ENCODE measurements at regions not wholly inside any gene's neighbourhood (a gene's known extent, or its start where the extent isn't known, plus 50 kb on each side); places are given as distances from the start of the nearest gene placed in this dataset.

DNA sequence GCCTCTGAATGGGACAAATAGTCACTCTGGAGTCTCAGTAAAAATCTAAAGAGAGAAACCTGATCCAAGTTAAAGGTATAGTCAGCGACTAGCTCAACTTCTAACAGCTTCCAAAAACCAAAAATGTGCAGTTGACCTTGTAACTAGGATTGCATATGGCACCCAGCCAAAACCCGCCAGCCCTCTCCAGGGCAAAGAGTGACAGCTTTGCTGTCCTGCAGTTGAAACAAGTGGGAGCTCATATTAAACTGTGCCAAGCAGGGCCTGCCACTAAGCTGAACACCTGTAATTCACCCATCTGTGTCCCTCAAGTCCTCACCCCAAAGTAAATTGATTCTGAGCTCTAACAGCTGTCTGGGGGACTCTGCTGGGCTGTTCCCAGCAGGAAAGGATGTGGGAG is 695.3 kb downstream of the MAFB start:
- no peak overlapping the region for H3K4me2 ChIP-seq (ENCODE audit: low read depth, low read length, poor library complexity, severe bottlenecking)
- TF ChIP-seq, protein P1, sequence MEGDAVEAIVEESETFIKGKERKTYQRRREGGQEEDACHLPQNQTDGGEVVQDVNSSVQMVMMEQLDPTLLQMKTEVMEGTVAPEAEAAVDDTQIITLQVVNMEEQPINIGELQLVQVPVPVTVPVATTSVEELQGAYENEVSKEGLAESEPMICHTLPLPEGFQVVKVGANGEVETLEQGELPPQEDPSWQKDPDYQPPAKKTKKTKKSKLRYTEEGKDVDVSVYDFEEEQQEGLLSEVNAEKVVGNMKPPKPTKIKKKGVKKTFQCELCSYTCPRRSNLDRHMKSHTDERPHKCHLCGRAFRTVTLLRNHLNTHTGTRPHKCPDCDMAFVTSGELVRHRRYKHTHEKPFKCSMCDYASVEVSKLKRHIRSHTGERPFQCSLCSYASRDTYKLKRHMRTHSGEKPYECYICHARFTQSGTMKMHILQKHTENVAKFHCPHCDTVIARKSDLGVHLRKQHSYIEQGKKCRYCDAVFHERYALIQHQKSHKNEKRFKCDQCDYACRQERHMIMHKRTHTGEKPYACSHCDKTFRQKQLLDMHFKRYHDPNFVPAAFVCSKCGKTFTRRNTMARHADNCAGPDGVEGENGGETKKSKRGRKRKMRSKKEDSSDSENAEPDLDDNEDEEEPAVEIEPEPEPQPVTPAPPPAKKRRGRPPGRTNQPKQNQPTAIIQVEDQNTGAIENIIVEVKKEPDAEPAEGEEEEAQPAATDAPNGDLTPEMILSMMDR (IDR thresholded peaks at IDR 0.05; ENCODE audit: insufficient read depth, low read length, poor library complexity, severe bottlenecking) = no peak
- TF ChIP-seq EZH2phosphoT487 (conservative IDR thresholded peaks at IDR 0.05; ENCODE audit: low read length) = no peak
- no peaks in the 10 kb centered on the region for H3F3A ChIP-seq (ENCODE audit: insufficient read depth)
- 0 out of 2 replicates have a peak, but pooled peaks cover 4% of the 10 kb centered on the region for H3K9me3 ChIP-seq (ENCODE audit: insufficient read depth, low read length)
- H2AFZ ChIP-seq (ENCODE audit: low read depth, low read length, severe bottlenecking) = no peak overlapping the region
- H4K20me1 ChIP-seq (ENCODE audit: low read depth, low read length) = no peaks in the 10 kb centered on the region
- no peaks in the 10 kb centered on the region; the same call in 1 of the 2 replicates for H3K27me3 ChIP-seq (ENCODE audit: low read length)
- no peaks in the 10 kb centered on the region for H3K36me3 ChIP-seq (ENCODE audit: low read length)
- no peak overlapping the region for H3K27ac ChIP-seq (ENCODE audit: low read depth, low read length)
- no peaks in the 10 kb centered on the region for H3K9me2 ChIP-seq (replicated peaks; ENCODE audit: insufficient read depth, low read length)
- H3K79me2 ChIP-seq (ENCODE audit: insufficient read depth, low read length) = no peaks in the 10 kb centered on the region
- H3K9ac ChIP-seq (ENCODE audit: low read length) = no peak overlapping the region
- no peak overlapping the region for H3K4me3 ChIP-seq (ENCODE audit: insufficient read depth, low read length, poor library complexity, severe bottlenecking)

DNA sequence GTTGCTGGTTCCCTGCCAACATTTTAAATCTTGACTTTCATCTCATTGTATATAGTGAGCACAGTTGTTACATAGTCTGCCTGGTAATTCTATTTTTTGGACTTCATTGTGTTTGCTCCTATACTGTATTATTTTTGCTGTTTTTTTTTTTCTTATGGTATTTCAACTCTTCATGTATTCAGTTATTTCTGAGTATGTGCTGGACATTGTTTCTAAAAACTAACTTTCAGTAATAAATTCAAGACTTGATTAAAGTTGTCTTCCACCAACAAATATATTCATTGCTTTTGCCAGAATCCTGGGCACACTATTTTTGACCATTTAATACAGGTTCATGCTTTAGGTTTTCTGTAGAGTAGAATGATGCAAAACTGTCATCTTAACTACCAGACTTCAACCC is 698.3 kb downstream of the MAFB start:
- Histone ChIP-seq H4K20me1 (ENCODE audit: low read depth, low read length) (no peaks in the 10 kb centered on the region), H3K9me3 (ENCODE audit: insufficient read depth, low read length) (0 out of 2 replicates have a peak, but pooled peaks cover 4% of the 10 kb centered on the region), H3K79me2 (ENCODE audit: insufficient read depth, low read length) (no peaks in the 10 kb centered on the region)

DNA sequence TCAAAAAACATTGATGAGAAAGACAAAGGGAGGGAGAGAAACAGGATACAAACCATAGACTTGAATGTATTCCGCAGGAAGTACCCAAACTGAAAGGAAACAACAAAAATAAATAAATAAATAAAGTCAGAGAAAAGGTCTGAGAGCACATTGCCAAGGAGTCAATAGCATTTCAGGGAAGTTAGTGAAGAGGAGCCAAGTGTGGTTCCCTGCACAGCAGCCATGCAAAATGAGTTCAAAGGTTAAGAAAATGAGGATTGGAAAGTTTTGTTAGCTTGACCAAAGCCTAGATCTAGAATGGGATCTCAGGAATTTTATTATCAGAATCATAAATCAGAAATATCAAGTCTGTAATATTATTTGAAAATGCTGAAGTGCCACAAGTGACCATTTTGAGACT is 700.0 kb downstream of the MAFB start:
- Histone ChIP-seq H3K9me3 (ENCODE audit: insufficient read depth, low read length) (0 out of 2 replicates have a peak, but pooled peaks cover 4% of the 10 kb centered on the region), H3K9me2 (replicated peaks; ENCODE audit: insufficient read depth, low read length) (no peaks in the 10 kb centered on the region), H3K79me2 (ENCODE audit: insufficient read depth, low read length) (no peaks in the 10 kb centered on the region), H3K27me3 (ENCODE audit: low read length) (no peaks in the 10 kb centered on the region; the same call in 1 of the 2 replicates), H3K4me3 (ENCODE audit: insufficient read depth, low read length, poor library complexity, severe bottlenecking) (no peak overlapping the region), H3K4me2 (ENCODE audit: low read depth, low read length, poor library complexity, severe bottlenecking) (no peak overlapping the region), H3K27ac (ENCODE audit: low read depth, low read length) (no peak overlapping the region), H2AFZ (ENCODE audit: low read depth, low read length, severe bottlenecking) (no peak overlapping the region), H3F3A (ENCODE audit: insufficient read depth) (no peaks in the 10 kb centered on the region), H3K36me3 (ENCODE audit: low read length) (no peaks in the 10 kb centered on the region), H3K9ac (ENCODE audit: low read length) (no peak overlapping the region), H4K20me1 (ENCODE audit: low read depth, low read length) (no peaks in the 10 kb centered on the region)
- TF ChIP-seq, protein P1 (IDR thresholded peaks at IDR 0.05; ENCODE audit: insufficient read depth, low read length, poor library complexity, severe bottlenecking) = no peak
- no peak for TF ChIP-seq EZH2phosphoT487 (conservative IDR thresholded peaks at IDR 0.05; ENCODE audit: low read length)

More for the DNA sequence above, 698.3 kb downstream of the MAFB start:
- Histone ChIP-seq H3F3A (ENCODE audit: insufficient read depth) (no peaks in the 10 kb centered on the region), H3K4me3 (ENCODE audit: insufficient read depth, low read length, poor library complexity, severe bottlenecking) (no peak overlapping the region), H3K9ac (ENCODE audit: low read length) (no peak overlapping the region), H3K27me3 (ENCODE audit: low read length) (no peaks in the 10 kb centered on the region; the same call in 1 of the 2 replicates), H3K36me3 (ENCODE audit: low read length) (no peaks in the 10 kb centered on the region), H2AFZ (ENCODE audit: low read depth, low read length, severe bottlenecking) (no peak overlapping the region), H3K9me2 (replicated peaks; ENCODE audit: insufficient read depth, low read length) (no peaks in the 10 kb centered on the region), H3K27ac (ENCODE audit: low read depth, low read length) (no peak overlapping the region), H3K4me2 (ENCODE audit: low read depth, low read length, poor library complexity, severe bottlenecking) (no peak overlapping the region)
- TF ChIP-seq, protein P1 (IDR thresholded peaks at IDR 0.05; ENCODE audit: insufficient read depth, low read length, poor library complexity, severe bottlenecking) = no peak
- no peak for TF ChIP-seq EZH2phosphoT487 (conservative IDR thresholded peaks at IDR 0.05; ENCODE audit: low read length)

Measured in SU-DHL-6 (cell line).